A204.1 (cell line): ENCODE measurements at regions not wholly inside any gene's neighbourhood (a gene's known extent, or its start where the extent isn't known, plus 50 kb on each side); places are given as distances from the start of the nearest gene placed in this dataset.
"Not testable (repeated sequence)": the region's sequence is repeated elsewhere in the genome, so short reads cannot be mapped to it uniquely, and the experiment has no call there.

Source experiments
- FAIRE-seq: peaks from 2 replicates; lab custom pipeline; 2012; peaks lifted over from hg19 to GRCh38; lab: Jason Lieb, UNC

GRCh38 chr1:98575955-98576354, 85.6 kb upstream of the SNX7 start:
- no peak for FAIRE-seq

DNA sequence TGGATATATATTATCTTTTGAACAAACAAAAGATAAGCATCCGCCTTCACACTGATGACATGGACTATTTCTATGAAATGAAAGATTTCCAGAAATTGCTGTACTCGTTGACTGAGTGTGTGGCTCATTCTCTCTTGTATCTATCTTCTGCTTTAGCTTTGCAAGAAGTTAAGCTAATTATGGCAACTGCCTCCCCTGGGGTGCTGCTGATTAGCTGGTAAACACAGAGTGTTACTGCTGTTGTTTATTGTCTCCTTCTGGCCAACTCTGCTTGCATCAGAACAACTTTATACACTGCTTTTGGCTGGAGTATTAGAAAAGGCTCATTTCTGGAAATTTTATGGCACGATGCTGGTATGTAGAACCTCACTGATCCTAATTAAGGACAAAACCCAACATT, 95.6 kb upstream of the SNX7 start:
- FAIRE-seq: no peak

GRCh38 chr1:98559291-98559690, 102.2 kb upstream of the SNX7 start:
- no peak for FAIRE-seq

DNA sequence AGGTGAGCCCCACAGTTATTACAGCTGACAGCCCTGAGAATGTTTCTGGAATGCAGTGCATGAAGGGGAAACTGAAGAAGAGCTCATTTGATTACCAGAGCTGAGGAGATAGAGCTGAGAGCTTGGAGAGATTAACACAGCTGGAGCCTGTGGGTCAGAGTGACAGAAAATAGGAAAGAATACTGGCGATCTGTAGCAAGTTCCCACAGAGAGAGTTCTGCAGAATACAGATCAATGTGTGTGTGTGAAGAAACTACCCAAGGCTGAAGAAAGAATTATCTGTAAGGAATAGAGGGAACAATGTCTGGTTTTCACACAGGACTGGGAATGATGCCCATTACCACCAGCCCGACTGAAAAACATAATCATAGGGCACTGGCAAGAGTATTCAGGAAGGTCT, 103.6 kb upstream of the SNX7 start:
- no peak for FAIRE-seq

GRCh38 chr1:98556521-98557158, 104.9 kb upstream of the SNX7 start:
- FAIRE-seq: no peak

DNA sequence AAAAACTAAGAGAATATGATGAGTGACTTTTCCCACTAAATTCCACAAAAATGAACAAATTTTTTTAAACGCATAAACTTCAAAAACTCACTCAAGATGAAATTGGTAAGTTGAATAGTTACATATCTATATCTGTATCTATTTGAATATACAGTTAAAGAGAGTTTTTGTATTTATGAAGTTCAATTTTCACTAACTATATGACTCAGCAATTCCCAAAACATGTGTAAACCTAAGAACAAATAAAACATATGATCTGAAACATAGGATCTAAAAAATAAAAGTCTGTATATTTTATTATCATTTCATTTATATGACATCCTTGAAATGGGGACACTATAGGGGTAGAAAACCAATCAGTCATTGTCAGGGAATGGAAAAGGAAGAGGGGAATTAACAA, 105.7 kb upstream of the SNX7 start:
- peak; percentile 16 for FAIRE-seq

DNA sequence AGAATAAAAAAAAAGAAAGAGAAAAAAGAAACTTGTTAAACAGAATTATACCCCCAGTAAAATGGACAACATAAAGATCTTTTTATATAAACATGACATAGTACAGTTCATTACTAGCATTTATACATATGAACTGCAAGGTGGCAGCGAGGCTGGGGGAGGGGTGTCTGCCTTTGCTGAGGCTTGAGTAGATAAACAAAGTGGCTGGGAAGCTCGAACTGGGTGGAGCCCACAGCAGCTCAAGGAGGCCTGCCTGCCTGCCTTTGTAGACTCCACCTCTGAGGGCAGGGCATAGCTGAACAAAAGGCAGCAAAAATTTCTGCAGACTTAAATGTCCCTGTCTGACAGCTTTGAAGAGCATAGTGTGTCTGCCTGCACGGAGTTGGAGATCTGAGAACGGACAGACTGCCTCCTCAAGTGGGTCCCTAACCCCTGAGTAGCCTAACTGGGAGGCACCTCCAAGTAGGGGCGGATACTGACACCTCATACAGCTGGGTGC, 108.9 kb upstream of the SNX7 start:
- FAIRE-seq: not testable (repeated sequence)

GRCh38 chr1:98550076-98550475, 111.4 kb upstream of the SNX7 start:
- FAIRE-seq: no peak

DNA sequence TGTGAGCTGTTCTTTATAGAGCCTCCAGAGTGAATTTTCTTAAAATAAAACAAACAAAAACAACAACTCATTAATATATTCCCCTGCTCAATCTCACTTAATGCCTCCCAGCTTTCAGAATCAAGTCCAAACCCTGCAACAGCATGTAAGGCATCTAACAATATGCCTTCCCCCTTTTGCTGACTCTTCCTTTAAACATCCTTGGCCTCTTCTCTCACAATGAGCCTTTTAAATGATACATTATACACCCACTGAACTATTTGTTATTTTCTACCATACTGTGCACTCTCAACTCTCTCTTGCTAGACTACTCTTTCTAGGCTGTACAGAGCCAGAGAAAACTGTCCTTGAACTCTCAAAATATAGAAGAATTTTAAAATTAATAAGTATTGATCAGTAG, 115.2 kb upstream of the SNX7 start:
- FAIRE-seq: no peak

- no peak for FAIRE-seq
Measured at GRCh38 chr1:98538106-98538505, 123.4 kb upstream of the SNX7 start.

DNA sequence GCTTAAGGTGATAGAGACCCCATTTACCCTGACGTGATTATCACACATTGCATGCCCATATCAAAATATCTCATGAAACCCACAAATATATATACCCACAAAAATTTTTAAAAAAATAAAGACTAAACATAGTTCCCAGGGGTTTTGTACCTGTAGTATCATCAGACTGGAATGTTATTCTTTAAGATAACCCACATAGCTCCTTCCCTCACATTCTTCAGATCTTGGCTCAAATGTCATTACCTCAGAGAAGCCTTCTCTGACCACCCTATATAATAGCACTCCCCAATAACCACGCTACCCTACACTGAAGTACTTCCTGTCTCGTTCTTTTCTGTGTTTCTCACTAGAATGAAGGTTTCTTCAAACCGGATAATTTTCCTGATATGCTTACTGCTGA, 138.3 kb upstream of the SNX7 start:
- no peak for FAIRE-seq

GRCh38 chr1:98516306-98516705, 145.2 kb upstream of the SNX7 start:
- FAIRE-seq: no peak

GRCh38 chr1:98515744-98516143, 145.8 kb upstream of the SNX7 start:
- no peak for FAIRE-seq

GRCh38 chr1:98512216-98512615, 149.3 kb upstream of the SNX7 start:
- FAIRE-seq: not testable (repeated sequence)

GRCh38 chr1:98503771-98504170, 157.8 kb upstream of the SNX7 start:
- FAIRE-seq: no peak

GRCh38 chr1:98502937-98503336, 158.6 kb upstream of the SNX7 start:
- FAIRE-seq: no peak

- no peak for FAIRE-seq
Measured at GRCh38 chr1:98500324-98500723, 161.2 kb upstream of the SNX7 start.

GRCh38 chr1:98498651-98499050, 162.9 kb upstream of the SNX7 start:
- no peak for FAIRE-seq

- no peak for FAIRE-seq
Measured at GRCh38 chr1:98497497-98497896, 164.0 kb upstream of the SNX7 start.

DNA sequence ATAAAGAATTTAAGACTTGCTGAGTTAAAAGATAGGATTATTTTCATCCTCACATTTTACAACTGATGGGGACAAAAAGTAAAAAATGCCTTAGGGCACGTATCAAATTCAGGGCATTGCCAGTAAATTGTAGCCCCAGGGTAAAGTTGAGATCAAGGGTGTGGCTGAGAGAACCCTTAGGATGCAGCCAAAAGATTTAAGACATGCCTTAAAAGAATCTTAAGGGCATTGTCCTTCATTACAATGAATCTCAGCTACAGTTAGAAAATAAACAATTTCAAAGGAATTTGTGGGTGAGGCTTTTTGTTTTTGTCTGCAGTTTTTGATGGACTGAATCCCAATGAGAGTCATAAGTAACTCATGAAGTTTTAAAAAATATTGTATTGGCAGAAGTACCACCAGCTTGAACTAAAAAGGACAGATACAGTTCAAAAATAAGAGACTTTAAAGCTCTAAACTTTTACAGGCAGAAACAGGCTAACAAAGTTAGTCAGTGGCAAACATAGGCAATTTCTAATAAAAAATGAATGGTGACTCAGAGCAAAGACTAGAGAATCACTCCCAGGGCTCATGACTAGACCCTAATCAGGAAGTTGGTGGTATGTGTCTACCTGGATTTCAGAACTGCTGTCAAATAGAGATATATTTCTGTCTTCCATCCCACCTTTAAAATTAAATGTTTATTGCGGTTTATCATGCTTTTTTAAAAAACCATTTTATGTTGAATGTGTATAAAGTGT, 165.1 kb upstream of the SNX7 start:
- FAIRE-seq: no peak

- no peak for FAIRE-seq
Measured at GRCh38 chr1:98493469-98493868, 168.1 kb upstream of the SNX7 start.

- no peak for FAIRE-seq
Measured at GRCh38 chr1:98490099-98490498, 171.4 kb upstream of the SNX7 start.

DNA sequence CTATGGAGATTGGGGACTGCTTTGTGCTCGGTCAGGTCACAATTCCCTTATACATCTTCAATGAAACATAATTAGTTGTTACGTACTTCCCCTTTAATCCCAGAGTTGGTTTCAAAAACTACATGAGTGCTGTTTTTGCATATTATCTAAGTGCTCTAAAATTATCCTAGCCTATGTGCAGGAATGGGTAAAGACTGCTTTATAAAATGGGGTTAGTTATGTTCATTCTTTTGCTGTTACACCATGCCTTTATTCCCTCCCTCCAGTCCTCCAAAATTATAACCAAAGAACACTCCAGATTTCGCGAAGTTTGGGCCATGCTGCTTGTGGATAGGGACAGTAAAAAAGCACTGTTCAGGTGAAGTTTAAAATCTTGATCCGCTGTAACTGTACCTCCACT, 173.9 kb upstream of the SNX7 start:
- no peak for FAIRE-seq

GRCh38 chr1:98482611-98483010, 178.9 kb upstream of the SNX7 start:
- FAIRE-seq: no peak
